Ectodermal cell (in vitro differentiated cells): ENCODE measurements at regions not wholly inside any gene's neighbourhood (a gene's known extent, or its start where the extent isn't known, plus 50 kb on each side); places are given as distances from the start of the nearest gene placed in this dataset.
"Not testable (repeated sequence)": the region's sequence is repeated elsewhere in the genome, so short reads cannot be mapped to it uniquely, and the experiment has no call there.

Experiments
- H3K27ac ChIP-seq: 2 replicates; pipeline ENCODE4 v1.7.0; 2013; ENCODE audit warnings: mild to moderate bottlenecking, low read depth, low read length; ENCODE audit not compliant: insufficient read depth, poor library complexity, severe bottlenecking
- H3K27me3 ChIP-seq: 2 replicates; pipeline ENCODE4 v1.7.0; 2013; ENCODE audit warnings: mild to moderate bottlenecking, low read length; ENCODE audit not compliant: insufficient read depth, control insufficient read depth, poor library complexity, severe bottlenecking
- H3K36me3 ChIP-seq: one replicate; pipeline ENCODE4 v1.7.0; 2013; ENCODE audit warnings: low read length; ENCODE audit not compliant: control insufficient read depth, insufficient read depth
- H3K4me1 ChIP-seq: one replicate; pipeline ENCODE4 v1.7.0; 2013; ENCODE audit warnings: low read length; ENCODE audit not compliant: control insufficient read depth, insufficient read depth
- H3K4me3 ChIP-seq: 2 replicates; pipeline ENCODE4 v1.7.0; 2013; ENCODE audit warnings: low read depth, low read length, control low read depth; ENCODE audit not compliant: insufficient read depth
- H3K9me3 ChIP-seq: 2 replicates; pipeline ENCODE4 v1.7.0; 2013; ENCODE audit warnings: mild to moderate bottlenecking, low read length, moderate library complexity; ENCODE audit not compliant: control insufficient read depth
- WGBS, 2 experiments: methylation state at CpG; one replicate each; pipeline ENCODE4 v1.1.7; 2013; ENCODE audit warnings: missing lambda C conversion rate in 2 of 2; 5-methylcytosine and 5-hydroxymethylcytosine counted together

DNA sequence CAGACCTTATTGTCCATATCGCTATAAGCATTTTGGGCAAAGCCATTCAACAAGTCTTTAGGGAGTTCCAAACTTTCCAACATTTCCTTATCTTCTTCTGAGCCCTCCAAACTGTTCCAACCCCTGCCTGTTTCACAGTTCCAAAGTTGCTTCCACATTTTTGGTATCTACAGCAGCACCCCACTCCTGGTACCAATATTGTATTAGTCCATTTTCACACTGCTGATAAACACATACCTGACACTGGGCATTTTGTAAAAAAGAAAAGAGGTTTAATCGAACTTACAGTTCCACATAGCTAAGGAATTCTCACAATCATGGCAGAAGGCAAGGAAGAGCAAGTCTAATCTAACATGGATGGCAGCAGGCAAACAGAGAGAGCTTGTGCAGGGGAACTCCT is 834.1 kb upstream of the GBE1 start:
- Histone ChIP-seq H3K9me3 (no peaks in the 10 kb centered on the region), H3K4me3 (no peak overlapping the region), H3K4me1 (no peaks in the 10 kb centered on the region), H3K27ac (no peak overlapping the region), H3K27me3 (no peaks in the 10 kb centered on the region), H3K36me3 (no peaks in the 10 kb centered on the region)
- WGBS, 2 experiments: 83 to 89% methylated on average over 2 of the region's 2 CpGs

DNA sequence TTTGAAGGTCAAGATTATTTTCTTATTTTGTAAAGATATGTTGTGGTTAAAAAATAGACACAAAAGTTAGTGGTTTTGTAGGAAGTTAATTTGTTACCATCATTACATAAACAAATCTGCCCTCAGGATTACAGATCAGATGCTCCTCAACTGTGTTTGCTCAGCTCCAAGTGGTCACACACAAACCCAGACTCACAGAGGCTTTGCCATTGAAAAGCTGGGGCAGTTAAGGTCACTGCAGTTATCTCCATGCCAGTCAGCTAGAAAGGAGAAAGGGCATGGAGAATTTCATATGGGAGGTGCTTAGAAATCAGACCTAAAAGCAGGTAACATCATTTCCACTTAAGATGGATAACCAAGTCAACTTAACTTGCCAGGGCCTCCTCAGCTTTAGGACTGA is 825.7 kb upstream of the GBE1 start:
- Histone ChIP-seq H3K4me3 (no peak overlapping the region), H3K27ac (no peak overlapping the region), H3K9me3 (no peaks in the 10 kb centered on the region), H3K27me3 (no peaks in the 10 kb centered on the region), H3K36me3 (no peaks in the 10 kb centered on the region), H3K4me1 (no peaks in the 10 kb centered on the region)

DNA sequence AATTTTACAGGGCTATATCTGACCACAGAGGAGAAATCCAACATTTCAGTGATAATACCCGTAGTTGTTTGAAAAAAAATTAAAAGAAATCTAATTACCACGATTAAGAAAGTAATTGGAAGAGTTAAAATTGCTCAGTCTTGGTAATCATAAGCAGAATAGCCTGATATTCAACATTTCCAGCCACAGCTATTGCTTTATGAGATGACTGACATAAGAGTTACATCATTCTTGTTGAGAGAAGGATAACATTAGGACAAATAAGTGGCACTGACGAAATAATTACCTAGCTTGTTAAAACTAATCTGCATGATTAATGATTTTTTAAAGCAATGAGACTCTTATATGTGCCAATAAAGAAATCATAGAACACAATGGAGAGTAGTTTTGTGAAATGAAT is 825.0 kb upstream of the GBE1 start:
- Histone ChIP-seq H3K4me1 (no peaks in the 10 kb centered on the region), H3K4me3 (no peak overlapping the region), H3K36me3 (no peaks in the 10 kb centered on the region), H3K9me3 (no peaks in the 10 kb centered on the region), H3K27ac (no peak overlapping the region), H3K27me3 (no peaks in the 10 kb centered on the region)
- WGBS, 2 experiments: 89 to 100% methylated on average over 1 to 3 of the region's 3 CpGs

DNA sequence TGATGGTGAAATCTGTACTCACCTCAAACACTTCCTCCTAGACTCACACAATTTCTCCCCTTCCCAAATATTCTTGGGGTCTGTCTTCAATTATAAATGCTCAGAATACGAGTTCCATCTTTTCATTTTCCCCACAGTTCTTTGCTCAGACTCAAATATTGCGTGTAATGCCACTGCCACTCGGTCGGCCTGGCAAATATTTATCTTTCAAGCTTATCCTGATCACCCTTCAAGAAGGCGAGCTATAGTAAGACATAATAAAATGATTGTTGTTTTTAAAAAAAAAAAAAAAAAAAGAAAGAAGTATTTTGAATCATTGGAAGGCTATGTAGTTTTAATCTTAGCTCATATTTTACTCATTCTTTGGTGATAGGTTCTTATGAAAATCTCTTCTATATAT is 824.6 kb upstream of the GBE1 start:
- not testable (repeated sequence) for H3K27ac ChIP-seq, H3K27me3 ChIP-seq, H3K4me1 ChIP-seq, H3K4me3 ChIP-seq, H3K36me3 ChIP-seq, H3K9me3 ChIP-seq
- WGBS, 2 experiments: 70 to 85% methylated on average over 4 of the region's 5 CpGs

DNA sequence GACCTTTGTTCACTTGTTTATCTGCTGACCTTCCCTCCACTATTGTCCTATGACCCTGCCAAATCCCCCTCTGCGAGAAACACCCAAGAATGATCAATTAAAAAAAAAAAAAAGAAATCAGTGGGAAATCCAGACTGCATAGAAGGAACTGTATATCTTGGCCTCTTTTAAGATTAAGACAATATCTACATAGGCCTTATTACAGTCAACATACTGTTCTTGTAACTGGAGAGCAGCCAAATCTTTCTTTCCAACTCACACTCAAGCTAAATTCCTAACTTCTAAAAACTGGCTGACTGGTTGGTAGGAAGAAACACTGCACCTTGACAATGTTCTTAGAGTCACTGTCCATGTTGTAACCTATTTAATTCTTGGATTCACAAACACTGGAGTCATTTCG is 824.1 kb upstream of the GBE1 start:
- not testable (repeated sequence) for H3K4me3 ChIP-seq, H3K9me3 ChIP-seq, H3K4me1 ChIP-seq, H3K36me3 ChIP-seq, H3K27ac ChIP-seq, H3K27me3 ChIP-seq
- 93 to 96% methylated on average over 1 of the region's 2 CpGs for WGBS, 2 experiments

DNA sequence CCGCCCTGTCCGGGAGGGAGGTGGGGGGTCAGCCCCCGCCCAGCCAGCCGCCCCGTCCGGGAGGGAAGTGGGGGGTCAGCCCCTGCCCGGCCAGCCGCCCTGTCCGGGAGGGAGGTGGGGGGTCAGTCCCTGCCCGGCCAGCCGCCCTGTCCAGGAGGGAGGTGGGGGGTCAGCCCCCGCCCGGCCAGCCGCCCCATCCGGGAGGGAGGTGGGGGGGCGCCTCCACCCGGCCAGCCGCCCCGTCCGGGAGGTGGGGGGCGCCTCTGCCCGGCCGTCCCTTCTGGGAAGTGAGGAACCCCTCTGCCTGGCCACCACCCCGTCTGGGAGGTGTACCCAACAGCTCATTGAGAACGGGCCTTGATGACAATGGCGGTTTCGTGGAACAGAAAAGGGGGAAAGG is 823.4 kb upstream of the GBE1 start:
- not testable (repeated sequence) for H3K27me3 ChIP-seq, H3K9me3 ChIP-seq, H3K36me3 ChIP-seq, H3K4me1 ChIP-seq, H3K4me3 ChIP-seq, H3K27ac ChIP-seq
- 94 to 97% methylated on average over 16 to 18 of the region's 27 CpGs for WGBS, 2 experiments

DNA sequence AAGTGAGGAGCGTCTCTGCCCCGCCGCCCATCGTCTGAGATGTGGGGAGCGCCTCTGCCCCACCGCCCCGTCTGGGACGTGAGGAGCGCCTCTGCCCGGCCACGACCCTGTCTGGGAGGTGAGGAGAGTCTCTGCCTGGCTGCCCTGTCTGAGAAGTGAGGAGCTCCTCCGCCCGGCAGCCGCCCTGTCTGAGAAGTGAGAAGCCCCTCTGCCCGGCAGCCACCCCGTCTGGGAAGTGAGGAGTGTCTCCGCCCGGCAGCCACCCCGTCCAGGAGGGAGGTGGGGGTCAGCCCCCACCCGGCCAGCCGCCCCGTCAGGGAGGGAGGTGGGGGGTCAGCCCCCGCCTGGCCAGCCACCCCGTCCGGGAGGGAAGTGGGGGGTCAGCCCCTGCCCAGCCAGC is 823.0 kb upstream of the GBE1 start:
- H3K4me1 ChIP-seq, H3K4me3 ChIP-seq, H3K36me3 ChIP-seq, H3K9me3 ChIP-seq, H3K27me3 ChIP-seq, H3K27ac ChIP-seq: not testable (repeated sequence)
- WGBS, 2 experiments: 95% methylated on average over 25 of the region's 25 CpGs

DNA sequence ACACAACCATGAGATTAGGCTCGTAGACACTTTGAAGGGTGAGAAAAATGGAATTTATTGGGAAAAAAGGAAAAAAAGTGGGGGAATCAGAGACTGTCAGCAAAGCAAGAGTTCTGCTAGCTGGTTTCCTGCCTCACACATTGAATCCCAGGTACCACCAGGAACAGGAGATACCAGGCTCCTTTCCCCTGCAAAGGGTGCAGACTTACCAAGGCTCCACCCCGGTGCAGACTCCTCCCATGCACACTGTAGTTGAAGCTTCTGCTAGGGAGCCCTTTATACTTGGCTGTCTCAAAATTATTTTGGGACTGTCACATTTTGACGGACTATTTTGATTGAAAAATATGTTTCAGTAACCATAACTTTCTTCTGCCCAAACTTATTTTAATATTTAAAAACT is 819.9 kb upstream of the GBE1 start:
- Histone ChIP-seq H3K9me3 (no peaks in the 10 kb centered on the region), H3K36me3 (no peaks in the 10 kb centered on the region), H3K27me3 (no peaks in the 10 kb centered on the region), H3K27ac (no peak overlapping the region), H3K4me1 (no peaks in the 10 kb centered on the region), H3K4me3 (no peak overlapping the region)
- WGBS, 2 experiments: 99 to 100% methylated on average over 2 to 3 of the region's 3 CpGs

DNA sequence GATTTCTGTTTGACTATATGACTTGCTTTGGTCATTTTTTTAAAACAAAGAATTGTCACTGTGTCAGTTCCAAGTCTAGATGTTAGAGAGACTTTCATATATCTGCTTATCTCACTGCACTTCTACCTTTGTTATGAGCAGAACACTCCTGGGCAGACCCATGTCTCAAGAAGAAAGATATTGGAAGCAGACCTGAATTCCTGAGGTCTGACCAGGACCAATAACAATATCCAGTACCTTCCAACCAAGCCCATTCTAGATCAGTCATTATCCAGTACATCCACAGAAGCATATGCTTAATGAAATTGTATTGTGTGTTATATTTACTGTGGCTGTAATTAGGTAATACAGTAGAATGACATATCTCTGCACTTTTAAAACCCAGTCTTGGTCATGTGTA is 811.3 kb upstream of the GBE1 start:
- H3K27ac ChIP-seq: no peak overlapping the region

DNA sequence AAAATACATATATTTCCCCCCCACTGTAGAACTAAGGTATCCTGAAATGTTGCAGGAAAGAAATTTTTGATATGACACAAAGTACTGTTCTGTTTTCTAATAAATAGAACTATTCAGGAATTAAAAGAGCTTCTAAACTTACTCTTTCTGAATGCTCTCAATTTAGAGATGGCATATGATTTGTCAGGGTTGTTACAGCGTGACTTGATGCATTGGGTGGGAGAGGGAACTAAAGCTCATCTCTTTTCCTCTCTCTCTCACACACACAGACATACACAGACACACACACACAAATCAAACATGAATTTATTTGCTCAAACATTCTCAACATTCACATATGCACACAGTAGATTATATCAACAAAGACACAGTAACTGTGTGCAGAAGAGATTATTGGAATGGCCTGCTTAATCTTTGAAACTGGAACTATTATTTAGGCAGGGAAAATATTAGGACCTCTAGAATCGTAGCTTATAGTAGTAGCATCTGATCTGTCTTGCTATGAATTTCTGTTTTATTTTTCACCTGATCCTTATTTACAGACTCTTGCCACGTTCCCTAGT is 807.4 kb upstream of the GBE1 start:
- no peak overlapping the region for H3K4me3 ChIP-seq
- no peaks in the 10 kb centered on the region for H3K9me3 ChIP-seq
- 71 to 100% methylated on average over 1 to 3 of the region's 3 CpGs for WGBS, 2 experiments
- H3K36me3 ChIP-seq: no peaks in the 10 kb centered on the region
- H3K4me1 ChIP-seq: no peaks in the 10 kb centered on the region
- H3K27ac ChIP-seq: no peak overlapping the region
- no peaks in the 10 kb centered on the region for H3K27me3 ChIP-seq

More for the DNA sequence above, 811.3 kb upstream of the GBE1 start:
- Histone ChIP-seq H3K27me3 (no peaks in the 10 kb centered on the region), H3K36me3 (no peaks in the 10 kb centered on the region), H3K4me1 (no peaks in the 10 kb centered on the region), H3K4me3 (no peak overlapping the region), H3K9me3 (no peaks in the 10 kb centered on the region)

DNA sequence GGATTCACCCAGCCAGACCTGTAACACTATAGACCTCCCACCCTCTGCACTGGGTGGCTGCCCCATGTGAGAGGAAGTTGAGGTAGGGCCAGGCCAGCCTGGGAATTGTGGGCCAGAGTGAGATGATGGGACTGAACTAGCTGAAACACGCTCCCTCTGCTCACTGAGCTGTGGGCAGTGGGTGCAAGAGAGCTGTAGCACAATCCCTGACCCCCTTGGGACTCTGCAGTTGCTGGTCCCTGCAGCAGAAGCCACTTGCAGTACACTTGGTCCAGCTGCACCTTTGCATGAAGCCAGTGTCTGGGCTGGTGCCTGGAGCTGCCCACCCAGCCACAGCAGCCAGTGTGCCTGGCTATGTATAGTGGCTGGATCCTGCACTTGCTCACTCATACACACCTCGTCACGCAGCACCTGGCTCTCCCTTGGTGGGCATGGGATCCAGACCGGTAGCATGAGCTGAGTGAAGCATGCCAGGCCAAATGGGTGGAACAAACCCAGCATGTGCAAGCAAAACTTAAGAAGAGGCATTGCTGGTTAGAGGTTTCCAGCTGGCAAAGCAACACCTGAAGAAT is 805.7 kb upstream of the GBE1 start:
- Histone ChIP-seq H3K4me1 (no peaks in the 10 kb centered on the region), H3K27ac (no peak overlapping the region), H3K9me3 (no peaks in the 10 kb centered on the region), H3K4me3 (no peak overlapping the region), H3K27me3 (no peaks in the 10 kb centered on the region), H3K36me3 (no peaks in the 10 kb centered on the region)
- 92 to 95% methylated on average over 4 of the region's 4 CpGs for WGBS, 2 experiments
